ENCODE measurements at regions not wholly inside any gene's neighbourhood (a gene's known extent, or its start where the extent isn't known, plus 50 kb on each side); places are given as distances from the start of the nearest gene placed in this dataset.

DNA sequence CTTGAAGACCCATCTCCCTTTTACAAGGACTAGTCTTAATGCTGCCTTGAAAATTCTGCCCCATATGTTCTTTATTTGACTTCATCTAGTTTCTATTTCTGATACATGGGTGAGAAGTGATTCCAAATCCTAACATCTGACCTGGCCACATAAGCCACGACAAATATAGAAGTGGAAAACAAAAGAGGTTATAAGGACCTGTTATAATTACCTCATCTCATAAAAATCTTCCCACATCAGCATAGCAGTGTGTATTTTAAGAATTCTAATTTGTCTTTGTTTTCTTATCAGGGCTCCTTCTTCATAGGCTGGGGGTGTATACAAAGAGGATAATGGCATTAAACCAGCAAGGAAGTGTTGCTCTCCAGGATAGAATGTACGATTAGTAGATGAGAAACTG is 1007.4 kb downstream of the TTLL7 start:
- ChIA-PET CTCF (no interaction called here), POLR2A (ENCODE audit: low non-redundant PET) (no interaction called here)
- H3K27me3 ChIP-seq (replicated peaks; ENCODE audit: insufficient read depth, low read depth, low read length, poor library complexity) = peaks cover 4% of the 10 kb centered on the region
- H3K36me3 ChIP-seq (ENCODE audit: insufficient read depth, low read length, poor library complexity, severe bottlenecking) = no peaks in the 10 kb centered on the region
- DNase-seq (ENCODE audit: low spot score) = no peak
- BruUV-seq (replicated peaks) = no TSS peak
- no peaks in the 10 kb centered on the region for H3K4me1 ChIP-seq (ENCODE audit: insufficient read depth, low read length, poor library complexity, severe bottlenecking)
- TF ChIP-seq EZH2 (IDR thresholded peaks at IDR 0.05; ENCODE audit: borderline replicate concordance, low read depth, low read length, poor library complexity, severe bottlenecking) = no peak
- TF ChIP-seq, protein P1, sequence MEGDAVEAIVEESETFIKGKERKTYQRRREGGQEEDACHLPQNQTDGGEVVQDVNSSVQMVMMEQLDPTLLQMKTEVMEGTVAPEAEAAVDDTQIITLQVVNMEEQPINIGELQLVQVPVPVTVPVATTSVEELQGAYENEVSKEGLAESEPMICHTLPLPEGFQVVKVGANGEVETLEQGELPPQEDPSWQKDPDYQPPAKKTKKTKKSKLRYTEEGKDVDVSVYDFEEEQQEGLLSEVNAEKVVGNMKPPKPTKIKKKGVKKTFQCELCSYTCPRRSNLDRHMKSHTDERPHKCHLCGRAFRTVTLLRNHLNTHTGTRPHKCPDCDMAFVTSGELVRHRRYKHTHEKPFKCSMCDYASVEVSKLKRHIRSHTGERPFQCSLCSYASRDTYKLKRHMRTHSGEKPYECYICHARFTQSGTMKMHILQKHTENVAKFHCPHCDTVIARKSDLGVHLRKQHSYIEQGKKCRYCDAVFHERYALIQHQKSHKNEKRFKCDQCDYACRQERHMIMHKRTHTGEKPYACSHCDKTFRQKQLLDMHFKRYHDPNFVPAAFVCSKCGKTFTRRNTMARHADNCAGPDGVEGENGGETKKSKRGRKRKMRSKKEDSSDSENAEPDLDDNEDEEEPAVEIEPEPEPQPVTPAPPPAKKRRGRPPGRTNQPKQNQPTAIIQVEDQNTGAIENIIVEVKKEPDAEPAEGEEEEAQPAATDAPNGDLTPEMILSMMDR (conservative IDR thresholded peaks at IDR 0.05; ENCODE audit: low read depth, low read length) = no peak
- no peak overlapping the region for H3K4me3 ChIP-seq (ENCODE audit: low read depth, low read length, poor library complexity, severe bottlenecking)
- H3K27ac ChIP-seq (ENCODE audit: low read depth, low read length, poor library complexity, severe bottlenecking) = no peak overlapping the region
- intact Hi-C loops (cut with micrococcal nuclease; ENCODE audit: unreplicated experiment) = no loop called here
- H3K9me3 ChIP-seq (ENCODE audit: low read depth, low read length, poor library complexity, severe bottlenecking) = no peaks in the 10 kb centered on the region

DNA sequence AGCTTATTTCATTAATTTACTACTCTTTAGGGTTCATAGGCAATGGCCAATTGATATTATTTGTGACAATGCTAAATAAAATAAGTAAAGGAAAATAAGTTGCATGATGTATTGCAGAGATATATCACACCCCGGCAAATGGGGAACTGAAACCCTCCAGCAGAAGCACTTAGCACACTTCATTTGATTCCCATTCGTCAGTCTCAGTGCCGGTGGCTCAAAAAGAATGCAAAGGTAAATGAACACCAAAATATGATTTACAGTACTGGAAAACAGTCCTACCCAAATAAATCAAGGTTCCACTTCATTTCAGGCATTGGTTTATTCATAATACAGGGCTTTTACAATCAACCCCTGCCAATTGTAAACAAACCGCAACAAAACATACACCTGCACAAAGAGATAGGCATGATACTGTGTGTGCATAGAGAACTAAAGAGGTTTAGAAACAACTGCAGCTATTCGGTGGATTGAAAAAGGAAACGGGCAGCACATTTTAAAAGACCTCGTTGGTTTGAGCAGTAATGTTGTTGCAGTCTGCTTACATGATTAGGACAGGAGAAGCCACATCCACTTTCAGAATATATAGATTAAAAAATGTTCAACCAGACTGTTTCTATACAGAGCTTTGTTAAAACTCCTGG is 1019.2 kb downstream of the TTLL7 start:
- intact Hi-C loops (cut with micrococcal nuclease; ENCODE audit: unreplicated experiment) = no loop called here
- Histone ChIP-seq H3K9me3 (ENCODE audit: low read depth, low read length, poor library complexity, severe bottlenecking) (no peaks in the 10 kb centered on the region), H3K4me1 (ENCODE audit: insufficient read depth, low read length, poor library complexity, severe bottlenecking) (no peaks in the 10 kb centered on the region), H3K36me3 (ENCODE audit: insufficient read depth, low read length, poor library complexity, severe bottlenecking) (no peaks in the 10 kb centered on the region), H3K27me3 (replicated peaks; ENCODE audit: insufficient read depth, low read depth, low read length, poor library complexity) (peaks cover 58% of the 10 kb centered on the region), H3K4me3 (ENCODE audit: low read depth, low read length, poor library complexity, severe bottlenecking) (no peak overlapping the region), H3K27ac (ENCODE audit: low read depth, low read length, poor library complexity, severe bottlenecking) (no peak overlapping the region)
- TF ChIP-seq, protein P1 (conservative IDR thresholded peaks at IDR 0.05; ENCODE audit: low read depth, low read length) = no peak
- no peak for TF ChIP-seq EZH2 (IDR thresholded peaks at IDR 0.05; ENCODE audit: borderline replicate concordance, low read depth, low read length, poor library complexity, severe bottlenecking)
- no peak for DNase-seq (ENCODE audit: low spot score)
- CTCF ChIA-PET = no interaction called here
- BruUV-seq (replicated peaks) = no TSS peak
- POLR2A ChIA-PET (ENCODE audit: low non-redundant PET) = no interaction called here

DNA sequence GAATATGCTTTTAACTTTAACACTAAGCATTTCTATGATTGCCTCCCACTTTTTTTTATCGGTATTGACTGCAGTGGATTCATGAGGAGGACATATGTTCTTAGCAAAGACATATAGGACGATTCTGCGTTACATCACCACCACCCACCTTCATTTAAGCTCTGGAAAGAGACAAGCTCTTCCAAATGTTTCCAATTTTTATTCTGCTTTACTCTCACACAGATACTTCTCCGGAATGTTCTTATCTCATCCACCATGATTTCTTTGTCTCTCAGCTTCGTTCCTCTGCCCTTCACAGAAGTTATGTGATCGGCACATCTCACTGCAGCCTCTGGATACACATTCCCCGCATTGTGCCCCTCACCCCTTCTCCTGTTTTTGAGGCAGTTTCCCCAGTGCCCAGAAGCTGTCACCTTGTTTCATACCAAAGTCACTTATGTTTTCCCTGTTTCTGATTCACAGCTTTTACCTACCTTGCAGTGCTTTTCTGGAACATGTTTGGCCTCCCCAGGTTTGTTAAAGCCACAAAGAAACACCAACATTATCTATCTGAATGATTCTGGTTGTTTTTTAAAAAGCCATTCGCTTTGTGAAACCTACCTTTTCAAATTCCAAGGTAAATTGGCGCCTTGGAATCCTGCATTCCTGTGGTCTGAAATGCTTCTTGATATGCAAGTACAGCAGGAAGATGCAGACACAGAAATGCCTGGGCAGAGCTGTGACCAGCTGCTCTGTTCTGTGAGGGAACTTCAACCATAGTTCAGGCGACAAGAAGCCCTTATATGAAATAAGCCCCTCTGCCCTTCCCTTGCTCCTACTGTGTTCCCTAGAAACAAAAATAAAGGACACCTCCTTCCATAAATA is 1020.2 kb downstream of the TTLL7 start:
- no peak for DNase-seq (ENCODE audit: low spot score)
- CTCF ChIA-PET = no interaction called here
- H3K36me3 ChIP-seq (ENCODE audit: insufficient read depth, low read length, poor library complexity, severe bottlenecking) = no peaks in the 10 kb centered on the region
- peaks cover 58% of the 10 kb centered on the region for H3K27me3 ChIP-seq (replicated peaks; ENCODE audit: insufficient read depth, low read depth, low read length, poor library complexity)
- no peaks in the 10 kb centered on the region for H3K4me1 ChIP-seq (ENCODE audit: insufficient read depth, low read length, poor library complexity, severe bottlenecking)
- POLR2A ChIA-PET (ENCODE audit: low non-redundant PET) = no interaction called here
- BruUV-seq (replicated peaks) = no TSS peak
- H3K9me3 ChIP-seq (ENCODE audit: low read depth, low read length, poor library complexity, severe bottlenecking) = no peaks in the 10 kb centered on the region
- TF ChIP-seq, protein P1 (conservative IDR thresholded peaks at IDR 0.05; ENCODE audit: low read depth, low read length) = no peak
- intact Hi-C loops (cut with micrococcal nuclease; ENCODE audit: unreplicated experiment) = no loop called here
- H3K27ac ChIP-seq (ENCODE audit: low read depth, low read length, poor library complexity, severe bottlenecking) = no peak overlapping the region
- H3K4me3 ChIP-seq (ENCODE audit: low read depth, low read length, poor library complexity, severe bottlenecking) = no peak overlapping the region

Data from A673 (cell line).